ENCODE measurements at regions not wholly inside any gene's neighbourhood (a gene's known extent, or its start where the extent isn't known, plus 50 kb on each side); places are given as distances from the start of the nearest gene placed in this dataset.
A peak's percentile ranks its signal among the peaks of the same experiment; 100 is the strongest.

DNA sequence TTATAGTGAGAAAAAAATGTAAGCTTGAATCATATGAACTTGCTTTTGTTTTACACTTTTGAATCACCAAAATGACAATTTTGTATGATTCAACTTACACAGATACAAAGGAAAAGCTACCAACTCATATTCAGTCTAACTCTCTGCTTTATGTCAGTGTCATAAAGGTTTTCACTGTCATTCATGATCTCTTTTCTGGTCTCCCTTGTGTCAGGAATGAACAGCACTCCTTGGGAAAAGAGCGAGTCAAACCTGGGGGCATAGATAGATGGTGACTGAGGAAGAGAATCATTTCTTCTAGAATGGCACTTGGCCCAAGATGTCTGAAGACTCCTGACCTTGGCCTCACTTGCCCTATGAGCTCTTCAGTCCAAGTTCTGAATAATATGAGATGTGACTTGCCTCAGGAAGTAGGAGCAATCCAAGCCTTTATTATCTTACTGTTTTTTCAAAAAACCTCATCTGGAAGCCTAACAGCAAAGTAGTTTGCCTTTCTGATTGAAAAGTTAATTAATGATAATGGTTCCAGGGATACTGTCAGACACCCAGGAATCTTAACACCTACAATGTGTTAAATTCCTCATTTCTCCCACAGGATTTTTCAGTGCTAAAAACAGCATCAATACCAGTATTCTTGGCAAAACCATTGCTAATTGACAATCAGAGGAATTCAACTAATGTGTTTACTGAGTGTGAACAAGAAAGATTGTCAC, 270.0 kb upstream of the HSF2 start:
- Histone ChIP-seq H3K27me3 (no peaks in the 10 kb centered on the region), H3K4me3 (no peak overlapping the region), H3K9me3 (ENCODE audit: low read depth) (no peaks in the 10 kb centered on the region), H3K27ac (peak overlapping the region; percentile 51), H3K36me3 (no peaks in the 10 kb centered on the region), H3K4me1 (ENCODE audit: low read depth) (peaks cover 26% of the 10 kb centered on the region)
- no peak for DNase-seq (ENCODE audit: low read depth in 1 of 2, low spot score in 1 of 2)
- TF ChIP-seq, protein P1, sequence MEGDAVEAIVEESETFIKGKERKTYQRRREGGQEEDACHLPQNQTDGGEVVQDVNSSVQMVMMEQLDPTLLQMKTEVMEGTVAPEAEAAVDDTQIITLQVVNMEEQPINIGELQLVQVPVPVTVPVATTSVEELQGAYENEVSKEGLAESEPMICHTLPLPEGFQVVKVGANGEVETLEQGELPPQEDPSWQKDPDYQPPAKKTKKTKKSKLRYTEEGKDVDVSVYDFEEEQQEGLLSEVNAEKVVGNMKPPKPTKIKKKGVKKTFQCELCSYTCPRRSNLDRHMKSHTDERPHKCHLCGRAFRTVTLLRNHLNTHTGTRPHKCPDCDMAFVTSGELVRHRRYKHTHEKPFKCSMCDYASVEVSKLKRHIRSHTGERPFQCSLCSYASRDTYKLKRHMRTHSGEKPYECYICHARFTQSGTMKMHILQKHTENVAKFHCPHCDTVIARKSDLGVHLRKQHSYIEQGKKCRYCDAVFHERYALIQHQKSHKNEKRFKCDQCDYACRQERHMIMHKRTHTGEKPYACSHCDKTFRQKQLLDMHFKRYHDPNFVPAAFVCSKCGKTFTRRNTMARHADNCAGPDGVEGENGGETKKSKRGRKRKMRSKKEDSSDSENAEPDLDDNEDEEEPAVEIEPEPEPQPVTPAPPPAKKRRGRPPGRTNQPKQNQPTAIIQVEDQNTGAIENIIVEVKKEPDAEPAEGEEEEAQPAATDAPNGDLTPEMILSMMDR (IDR thresholded peaks at IDR 0.05; ENCODE audit: low read depth, low read length), result no peak

DNA sequence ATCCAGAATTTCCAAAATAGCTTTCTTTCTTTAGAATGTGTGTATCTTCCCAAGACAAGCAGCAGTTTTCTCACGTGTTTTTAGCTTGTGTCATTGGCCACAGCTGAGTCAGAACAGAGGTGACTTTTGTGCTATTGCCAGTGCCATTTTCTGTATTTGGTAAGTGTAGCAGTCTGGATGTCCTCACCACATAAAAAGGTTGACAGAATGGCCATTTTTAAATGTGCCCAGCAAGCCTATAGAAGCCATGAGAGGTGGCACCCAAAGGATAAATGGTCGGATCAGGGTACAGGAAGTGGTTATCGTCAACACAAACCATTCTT, 269.5 kb upstream of the HSF2 start:
- peak overlapping the region; percentile 51 for H3K27ac ChIP-seq
- H3K27me3 ChIP-seq, result no peaks in the 10 kb centered on the region

DNA sequence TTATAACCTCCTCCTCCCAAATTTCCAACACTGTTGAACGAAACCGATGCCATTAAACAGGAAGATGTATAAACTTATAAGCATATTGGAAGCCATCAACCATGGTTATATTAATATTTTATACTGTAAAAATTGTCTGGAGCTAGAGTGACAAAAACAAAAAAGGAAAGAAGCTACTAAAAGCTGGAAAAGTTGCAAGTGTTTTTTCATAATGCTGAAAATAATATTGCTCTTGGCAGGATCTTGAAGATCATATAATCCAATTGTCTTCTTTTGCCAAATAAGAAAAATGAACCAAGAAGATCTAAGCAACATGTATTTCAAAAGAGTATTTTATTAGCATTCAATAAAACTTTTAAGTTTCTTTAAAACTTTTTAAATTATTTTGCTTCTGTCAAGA, 268.9 kb upstream of the HSF2 start:
- Histone ChIP-seq H3K36me3 (no peaks in the 10 kb centered on the region), H3K4me3 (no peak overlapping the region), H3K9me3 (ENCODE audit: low read depth) (no peaks in the 10 kb centered on the region), H3K4me1 (ENCODE audit: low read depth) (peaks cover 26% of the 10 kb centered on the region), H3K27me3 (no peaks in the 10 kb centered on the region), H3K27ac (peak overlapping the region; percentile 51)
- DNase-seq (ENCODE audit: low read depth in 1 of 2, low spot score in 1 of 2), result no peak
- TF ChIP-seq, protein P1 (IDR thresholded peaks at IDR 0.05; ENCODE audit: low read depth, low read length), result no peak

More for the DNA sequence above, 269.5 kb upstream of the HSF2 start:
- Histone ChIP-seq H3K4me1 (ENCODE audit: low read depth) (peaks cover 26% of the 10 kb centered on the region), H3K9me3 (ENCODE audit: low read depth) (no peaks in the 10 kb centered on the region), H3K4me3 (no peak overlapping the region), H3K36me3 (no peaks in the 10 kb centered on the region)
- TF ChIP-seq, protein P1 (IDR thresholded peaks at IDR 0.05; ENCODE audit: low read depth, low read length), result no peak
- peak in 1 of 2 donors; percentile 6 for DNase-seq (ENCODE audit: low read depth in 1 of 2, low spot score in 1 of 2)

DNA sequence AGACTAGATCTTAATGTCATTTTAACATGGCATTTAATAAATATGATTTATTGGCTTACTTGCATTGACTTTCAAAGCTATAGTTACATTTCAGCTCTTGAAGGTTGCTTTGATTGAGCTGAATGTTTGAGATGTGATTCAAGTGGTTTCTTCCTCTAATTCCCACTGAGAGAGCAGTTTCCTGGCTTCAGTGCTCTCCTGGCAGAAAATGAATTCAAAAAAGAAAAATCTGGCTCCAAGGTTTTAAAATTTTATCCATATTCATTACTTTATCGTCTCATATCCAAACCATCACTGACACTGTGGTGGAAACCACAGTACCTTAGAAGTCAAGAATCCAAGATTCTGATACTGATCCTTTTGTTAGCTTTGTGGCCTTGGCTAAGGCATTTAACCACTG, 263.1 kb upstream of the HSF2 start:
- Histone ChIP-seq H3K4me1 (ENCODE audit: low read depth) (peaks cover 3% of the 10 kb centered on the region), H3K27ac (no peak overlapping the region), H3K27me3 (no peaks in the 10 kb centered on the region), H3K9me3 (ENCODE audit: low read depth) (no peaks in the 10 kb centered on the region), H3K4me3 (no peak overlapping the region), H3K36me3 (no peaks in the 10 kb centered on the region)
- TF ChIP-seq, protein P1 (IDR thresholded peaks at IDR 0.05; ENCODE audit: low read depth, low read length), result no peak
- peak in 1 of 2 donors; percentile 5 for DNase-seq (ENCODE audit: low read depth in 1 of 2, low spot score in 1 of 2)

DNA sequence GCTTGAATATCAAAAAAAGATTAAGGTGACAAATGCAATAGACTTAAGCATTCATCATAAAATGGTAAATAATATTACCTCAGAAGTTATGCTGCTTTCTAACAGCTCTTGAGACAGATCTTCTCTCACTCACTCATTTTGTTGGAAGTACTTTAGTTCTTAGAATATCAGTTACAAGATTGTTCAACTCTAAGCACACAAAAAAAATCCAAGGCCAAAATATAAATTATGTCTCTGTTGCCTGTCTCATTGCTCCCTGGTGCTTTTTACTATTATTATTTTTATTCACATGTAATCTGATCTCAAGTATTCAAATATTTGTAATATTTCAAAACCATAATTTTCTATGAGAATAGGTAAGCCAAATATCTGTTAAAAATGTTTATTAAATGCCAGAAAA, 259.4 kb upstream of the HSF2 start:
- Histone ChIP-seq H3K27ac (no peak overlapping the region), H3K4me3 (no peak overlapping the region), H3K27me3 (no peaks in the 10 kb centered on the region), H3K9me3 (ENCODE audit: low read depth) (no peaks in the 10 kb centered on the region), H3K36me3 (no peaks in the 10 kb centered on the region), H3K4me1 (ENCODE audit: low read depth) (peaks cover 3% of the 10 kb centered on the region)
- no peak for DNase-seq (ENCODE audit: low read depth in 1 of 2, low spot score in 1 of 2)
- TF ChIP-seq, protein P1 (IDR thresholded peaks at IDR 0.05; ENCODE audit: low read depth, low read length), result no peak

Data from cardiac muscle cell (in vitro differentiated cells and primary cell).